ENCODE measurements at regions not wholly inside any gene's neighbourhood (a gene's known extent, or its start where the extent isn't known, plus 50 kb on each side); places are given as distances from the start of the nearest gene placed in this dataset.

DNA sequence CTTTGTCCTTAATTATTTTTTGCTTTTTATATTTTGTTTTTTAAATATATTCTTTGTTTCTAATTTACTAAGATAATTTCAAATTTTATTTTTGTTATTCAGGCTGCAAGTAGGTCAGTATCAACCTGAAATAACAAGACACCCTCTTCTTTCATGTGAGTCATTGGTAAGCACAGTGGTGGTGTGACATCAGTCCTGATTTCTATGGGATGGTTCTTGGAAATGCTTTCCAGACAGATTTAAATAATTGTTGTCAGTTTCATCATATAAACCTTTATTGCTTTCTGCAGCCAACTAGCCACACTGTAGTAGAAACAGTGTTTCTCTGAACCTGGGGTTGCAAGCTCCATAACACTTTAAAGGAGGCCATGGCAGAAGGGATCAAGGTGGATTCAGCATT, 157.5 kb upstream of the C21orf91 start:
- H3K36me3 Mint-ChIP-seq (ENCODE audit: low read depth) = no peaks in the 10 kb centered on the region
- H3K4me3 Mint-ChIP-seq = no peak overlapping the region
- no peak overlapping the region for H3K4me3 ChIP-seq (ENCODE audit: low read length)
- no peak for DNase-seq
- no peaks in the 10 kb centered on the region for H3K27me3 ChIP-seq (ENCODE audit: control insufficient read depth, insufficient read depth, low read length, poor library complexity, severe bottlenecking)
- no peak overlapping the region for H3K27ac Mint-ChIP-seq
- no peaks in the 10 kb centered on the region for H3K27me3 Mint-ChIP-seq (ENCODE audit: insufficient read depth)
- TF ChIP-seq, protein P1, sequence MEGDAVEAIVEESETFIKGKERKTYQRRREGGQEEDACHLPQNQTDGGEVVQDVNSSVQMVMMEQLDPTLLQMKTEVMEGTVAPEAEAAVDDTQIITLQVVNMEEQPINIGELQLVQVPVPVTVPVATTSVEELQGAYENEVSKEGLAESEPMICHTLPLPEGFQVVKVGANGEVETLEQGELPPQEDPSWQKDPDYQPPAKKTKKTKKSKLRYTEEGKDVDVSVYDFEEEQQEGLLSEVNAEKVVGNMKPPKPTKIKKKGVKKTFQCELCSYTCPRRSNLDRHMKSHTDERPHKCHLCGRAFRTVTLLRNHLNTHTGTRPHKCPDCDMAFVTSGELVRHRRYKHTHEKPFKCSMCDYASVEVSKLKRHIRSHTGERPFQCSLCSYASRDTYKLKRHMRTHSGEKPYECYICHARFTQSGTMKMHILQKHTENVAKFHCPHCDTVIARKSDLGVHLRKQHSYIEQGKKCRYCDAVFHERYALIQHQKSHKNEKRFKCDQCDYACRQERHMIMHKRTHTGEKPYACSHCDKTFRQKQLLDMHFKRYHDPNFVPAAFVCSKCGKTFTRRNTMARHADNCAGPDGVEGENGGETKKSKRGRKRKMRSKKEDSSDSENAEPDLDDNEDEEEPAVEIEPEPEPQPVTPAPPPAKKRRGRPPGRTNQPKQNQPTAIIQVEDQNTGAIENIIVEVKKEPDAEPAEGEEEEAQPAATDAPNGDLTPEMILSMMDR (conservative IDR thresholded peaks at IDR 0.05) = no peak
- no peaks in the 10 kb centered on the region for H3K4me1 Mint-ChIP-seq
- H3K9me3 ChIP-seq (ENCODE audit: control insufficient read depth, low read length) = no peaks in the 10 kb centered on the region
- no peak overlapping the region for H3K27ac ChIP-seq (ENCODE audit: low read depth, low read length)
- H3K9ac ChIP-seq (ENCODE audit: extremely low read depth, low read length, poor library complexity, severe bottlenecking) = no peak overlapping the region
- no peaks in the 10 kb centered on the region for H3K9me3 Mint-ChIP-seq
- H3K4me1 ChIP-seq (ENCODE audit: control insufficient read depth, insufficient read depth, low read length) = no peaks in the 10 kb centered on the region
- no peaks in the 10 kb centered on the region for H3K36me3 ChIP-seq (ENCODE audit: control insufficient read depth, insufficient read depth, low read length)

DNA sequence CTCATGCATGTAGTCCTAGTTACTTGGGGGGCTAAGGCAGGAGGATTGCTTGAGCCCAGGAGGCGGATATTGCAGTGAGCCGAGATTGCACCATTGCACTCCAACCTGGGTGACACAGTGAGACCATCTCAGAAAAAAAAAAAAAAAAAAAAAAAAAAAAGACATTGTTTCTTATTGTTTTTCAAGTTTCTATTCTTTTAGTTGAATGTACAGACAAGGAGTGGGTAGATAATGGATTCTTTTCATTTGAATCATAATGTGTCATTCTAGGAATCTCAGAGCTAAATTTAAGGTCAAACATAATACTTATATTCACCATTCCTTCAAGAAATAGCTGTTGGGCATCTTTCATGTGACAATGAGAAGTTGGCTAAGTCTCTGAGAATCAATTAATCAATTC, 157.0 kb upstream of the C21orf91 start:
- no peaks in the 10 kb centered on the region for H3K4me1 ChIP-seq (ENCODE audit: control insufficient read depth, insufficient read depth, low read length)
- no peaks in the 10 kb centered on the region for H3K9me3 Mint-ChIP-seq
- H3K4me3 Mint-ChIP-seq = no peak overlapping the region
- no peaks in the 10 kb centered on the region for H3K36me3 Mint-ChIP-seq (ENCODE audit: low read depth)
- no peaks in the 10 kb centered on the region for H3K9me3 ChIP-seq (ENCODE audit: control insufficient read depth, low read length)
- no peak overlapping the region for H3K27ac ChIP-seq (ENCODE audit: low read depth, low read length)
- TF ChIP-seq, protein P1 (conservative IDR thresholded peaks at IDR 0.05) = no peak
- H3K4me1 Mint-ChIP-seq = no peaks in the 10 kb centered on the region
- H3K36me3 ChIP-seq (ENCODE audit: control insufficient read depth, insufficient read depth, low read length) = no peaks in the 10 kb centered on the region
- no peaks in the 10 kb centered on the region for H3K27me3 Mint-ChIP-seq (ENCODE audit: insufficient read depth)
- DNase-seq = no peak
- no peak overlapping the region for H3K9ac ChIP-seq (ENCODE audit: extremely low read depth, low read length, poor library complexity, severe bottlenecking)
- H3K27me3 ChIP-seq (ENCODE audit: control insufficient read depth, insufficient read depth, low read length, poor library complexity, severe bottlenecking) = no peaks in the 10 kb centered on the region
- H3K4me3 ChIP-seq (ENCODE audit: low read length) = no peak overlapping the region
- 80 to 88% methylated on average over 1 to 2 of the region's 2 CpGs for WGBS, 2 experiments (ENCODE audit: insufficient coverage in 1 of 2, insufficient read length in 1 of 2)
- no peak overlapping the region for H3K27ac Mint-ChIP-seq

- H3K27ac Mint-ChIP-seq = no peak overlapping the region
These were observed 148.2 kb upstream of the C21orf91 start for GRCh38 chr21:17967319-17967718.

More at GRCh38 chr21:17967319-17967718, 148.2 kb upstream of the C21orf91 start:
- Mint-ChIP-seq H3K4me3 (no peak overlapping the region), H3K27me3 (ENCODE audit: insufficient read depth) (no peaks in the 10 kb centered on the region), H3K9me3 (no peaks in the 10 kb centered on the region), H3K4me1 (no peaks in the 10 kb centered on the region), H3K36me3 (ENCODE audit: low read depth) (no peaks in the 10 kb centered on the region)
- DNase-seq = no peak
- Histone ChIP-seq H3K27ac (ENCODE audit: low read depth, low read length) (no peak overlapping the region), H3K9ac (ENCODE audit: extremely low read depth, low read length, poor library complexity, severe bottlenecking) (no peak overlapping the region), H3K36me3 (ENCODE audit: control insufficient read depth, insufficient read depth, low read length) (no peaks in the 10 kb centered on the region), H3K9me3 (ENCODE audit: control insufficient read depth, low read length) (no peaks in the 10 kb centered on the region), H3K4me3 (ENCODE audit: low read length) (no peak overlapping the region), H3K4me1 (ENCODE audit: control insufficient read depth, insufficient read depth, low read length) (no peaks in the 10 kb centered on the region), H3K27me3 (ENCODE audit: control insufficient read depth, insufficient read depth, low read length, poor library complexity, severe bottlenecking) (no peaks in the 10 kb centered on the region)
- TF ChIP-seq, protein P1 (conservative IDR thresholded peaks at IDR 0.05) = no peak

Measured in endodermal cell (in vitro differentiated cells).